Smooth muscle cell (in vitro differentiated cells): ENCODE measurements at regions not wholly inside any gene's neighbourhood (a gene's known extent, or its start where the extent isn't known, plus 50 kb on each side); places are given as distances from the start of the nearest gene placed in this dataset.
A peak's percentile ranks its signal among the peaks of the same experiment; 100 is the strongest.

ENCODE experiments used
- DNase-seq: peaks from one replicate; lab custom pipeline; 2025; ENCODE audit not compliant: unreplicated experiment; lab: John Stamatoyannopoulos, UW
- H2AFZ ChIP-seq: fragments of 200-600 bp; sonication (generic); 2 replicates; pipeline ENCODE4 v1.6.0; 2016; ENCODE audit warnings: antibody characterized with exemption, low read depth, mild to moderate bottlenecking
- H3F3A ChIP-seq: fragments of 200-600 bp; sonication (generic); 2 replicates; pipeline ENCODE4 v1.6.0; 2017; ENCODE audit warnings: antibody characterized with exemption, low read depth
- H3K27ac ChIP-seq: fragments of 200-600 bp; sonication (generic); 2 replicates; pipeline ENCODE4 v1.5.1; 2016; ENCODE audit warnings: low read depth, mild to moderate bottlenecking
- H3K27me3 ChIP-seq: fragments of 200-600 bp; sonication (generic); 2 replicates; pipeline ENCODE4 v1.6.1; 2016; ENCODE audit warnings: low read depth, mild to moderate bottlenecking
- H3K36me3 ChIP-seq: fragments of 200-600 bp; sonication (generic); 2 replicates; pipeline ENCODE4 v1.5.1; 2016; ENCODE audit warnings: low read depth
- H3K4me1 ChIP-seq: fragments of 200-600 bp; sonication (generic); 2 replicates; pipeline ENCODE4 v1.5.1; 2016; ENCODE audit warnings: low read depth
- H3K4me2 ChIP-seq: fragments of 200-600 bp; sonication (generic); 2 replicates; pipeline ENCODE4 v1.6.0; 2016; ENCODE audit warnings: mild to moderate bottlenecking
- H3K4me3 ChIP-seq: fragments of 200-600 bp; sonication (generic); 2 replicates; pipeline ENCODE4 v1.5.1; 2016; ENCODE audit warnings: mild to moderate bottlenecking
- H3K79me2 ChIP-seq: fragments of 200-600 bp; sonication (generic); 2 replicates; pipeline ENCODE4 v1.6.0; 2016; ENCODE audit warnings: low read depth, mild to moderate bottlenecking
- H3K9ac ChIP-seq: fragments of 200-600 bp; sonication (generic); 2 replicates; pipeline ENCODE4 v1.6.0; 2016; ENCODE audit warnings: low read depth
- H3K9me3 ChIP-seq: fragments of 200-600 bp; sonication (generic); replicated peaks from 2 replicates; pipeline ENCODE4 v1.5.1; 2016; ENCODE audit warnings: low read depth
- H4K20me1 ChIP-seq: fragments of 200-600 bp; sonication (generic); 2 replicates; pipeline ENCODE4 v1.6.0; 2016; ENCODE audit warnings: low read depth
- WGBS: methylation state at CpG from one replicate; pipeline ENCODE4 v1.1.7; 2016; ENCODE audit warnings: low lambda C conversion rate; 5-methylcytosine and 5-hydroxymethylcytosine counted together
- TF ChIP-seq, protein P1 (sequence below): fragments of 200-600 bp; sonication (generic); IDR thresholded peaks from 2 replicates; pipeline ENCODE4 v1.5.1; 2017; ENCODE audit warnings: borderline replicate concordance, mild to moderate bottlenecking, antibody characterized with exemption; ENCODE audit not compliant: insufficient read depth, poor library complexity, severe bottlenecking

DNA sequence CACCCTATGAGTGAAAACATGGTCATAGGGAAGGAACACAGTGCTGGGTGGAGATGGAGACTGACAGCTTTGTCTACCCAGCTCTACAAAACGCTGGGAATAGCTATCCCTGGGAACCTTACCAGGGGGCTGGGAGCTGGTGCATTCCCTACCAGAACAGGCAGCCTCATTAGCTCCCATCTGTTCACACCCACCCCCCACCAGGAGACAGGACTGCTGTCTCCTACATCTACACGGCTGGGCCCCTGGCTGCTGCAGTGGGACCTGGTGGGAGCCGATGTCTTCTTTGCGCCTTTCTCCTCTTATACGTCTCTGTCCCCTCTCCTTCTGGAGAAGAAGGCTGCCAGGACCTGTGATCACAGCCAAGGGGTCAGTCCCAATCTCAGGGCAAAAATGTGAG lies 90.8 kb downstream of the UQCRFS1 start:
- TF ChIP-seq, protein P1, sequence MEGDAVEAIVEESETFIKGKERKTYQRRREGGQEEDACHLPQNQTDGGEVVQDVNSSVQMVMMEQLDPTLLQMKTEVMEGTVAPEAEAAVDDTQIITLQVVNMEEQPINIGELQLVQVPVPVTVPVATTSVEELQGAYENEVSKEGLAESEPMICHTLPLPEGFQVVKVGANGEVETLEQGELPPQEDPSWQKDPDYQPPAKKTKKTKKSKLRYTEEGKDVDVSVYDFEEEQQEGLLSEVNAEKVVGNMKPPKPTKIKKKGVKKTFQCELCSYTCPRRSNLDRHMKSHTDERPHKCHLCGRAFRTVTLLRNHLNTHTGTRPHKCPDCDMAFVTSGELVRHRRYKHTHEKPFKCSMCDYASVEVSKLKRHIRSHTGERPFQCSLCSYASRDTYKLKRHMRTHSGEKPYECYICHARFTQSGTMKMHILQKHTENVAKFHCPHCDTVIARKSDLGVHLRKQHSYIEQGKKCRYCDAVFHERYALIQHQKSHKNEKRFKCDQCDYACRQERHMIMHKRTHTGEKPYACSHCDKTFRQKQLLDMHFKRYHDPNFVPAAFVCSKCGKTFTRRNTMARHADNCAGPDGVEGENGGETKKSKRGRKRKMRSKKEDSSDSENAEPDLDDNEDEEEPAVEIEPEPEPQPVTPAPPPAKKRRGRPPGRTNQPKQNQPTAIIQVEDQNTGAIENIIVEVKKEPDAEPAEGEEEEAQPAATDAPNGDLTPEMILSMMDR: no peak
- DNase-seq: no peak
- Histone ChIP-seq H3K4me3 (no peak overlapping the region), H2AFZ (no peak overlapping the region), H3K79me2 (no peaks in the 10 kb centered on the region), H3K9ac (no peak overlapping the region), H3F3A (no peaks in the 10 kb centered on the region), H3K9me3 (no peaks in the 10 kb centered on the region), H3K36me3 (no peaks in the 10 kb centered on the region), H3K27me3 (no peaks in the 10 kb centered on the region), H3K4me2 (no peak overlapping the region), H3K27ac (no peak overlapping the region), H3K4me1 (no peaks in the 10 kb centered on the region), H4K20me1 (no peaks in the 10 kb centered on the region)
- 87% methylated on average over 5 of the region's 5 CpGs for WGBS

- no peaks in the 10 kb centered on the region for H3F3A ChIP-seq
- H2AFZ ChIP-seq: no peak overlapping the region
- H3K79me2 ChIP-seq: no peaks in the 10 kb centered on the region
- 32% methylated on average over 3 of the region's 3 CpGs for WGBS
- H3K27ac ChIP-seq: no peak overlapping the region
- TF ChIP-seq, protein P1: peak; percentile 29
- no peaks in the 10 kb centered on the region for H3K27me3 ChIP-seq
- H4K20me1 ChIP-seq: no peaks in the 10 kb centered on the region
- no peaks in the 10 kb centered on the region for H3K9me3 ChIP-seq
- no peak overlapping the region for H3K4me2 ChIP-seq
- no peak overlapping the region for H3K9ac ChIP-seq
- H3K36me3 ChIP-seq: no peaks in the 10 kb centered on the region
- DNase-seq: no peak
- no peaks in the 10 kb centered on the region for H3K4me1 ChIP-seq
- H3K4me3 ChIP-seq: no peak overlapping the region
Observed at GRCh38 chr19:29121684-29122083, 91.3 kb downstream of the UQCRFS1 start.

- WGBS: 81% methylated on average over 6 of the region's 6 CpGs
- H3F3A ChIP-seq: no peaks in the 10 kb centered on the region
- H3K79me2 ChIP-seq: no peaks in the 10 kb centered on the region
- no peaks in the 10 kb centered on the region for H3K4me1 ChIP-seq
- TF ChIP-seq, protein P1: no peak
- H3K9ac ChIP-seq: no peak overlapping the region
- no peaks in the 10 kb centered on the region for H3K9me3 ChIP-seq
- H3K4me2 ChIP-seq: no peak overlapping the region
- H3K4me3 ChIP-seq: no peak overlapping the region
- H3K27ac ChIP-seq: no peak overlapping the region
- H4K20me1 ChIP-seq: no peaks in the 10 kb centered on the region
- DNase-seq: no peak
- no peaks in the 10 kb centered on the region for H3K36me3 ChIP-seq
- H3K27me3 ChIP-seq: no peaks in the 10 kb centered on the region
- H2AFZ ChIP-seq: no peak overlapping the region
Observed at GRCh38 chr19:29120466-29120865, 92.5 kb downstream of the UQCRFS1 start.

DNA sequence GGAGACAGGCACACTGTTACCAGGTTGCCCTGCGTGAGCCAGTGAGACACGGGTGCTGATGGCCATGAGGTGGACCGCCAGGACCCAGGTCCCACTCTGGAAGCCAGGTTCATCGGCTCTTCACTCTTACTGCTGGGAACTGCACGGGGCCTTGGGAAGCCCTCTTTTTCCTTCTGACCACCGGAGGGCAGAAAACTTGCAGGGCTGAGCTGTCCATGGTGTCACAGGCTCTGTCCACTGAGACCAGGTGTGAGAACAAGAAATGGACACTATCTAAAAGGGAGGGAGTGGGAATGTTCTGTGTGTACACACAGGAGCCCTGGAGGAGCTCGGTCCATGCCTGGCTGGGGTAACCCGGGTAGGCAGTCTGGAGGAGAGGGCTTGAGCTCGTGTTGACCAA lies 93.4 kb downstream of the UQCRFS1 start:
- H3K36me3 ChIP-seq: no peaks in the 10 kb centered on the region
- WGBS: 65% methylated on average over 9 of the region's 9 CpGs
- DNase-seq: no peak

More for the DNA sequence above, 93.4 kb downstream of the UQCRFS1 start:
- TF ChIP-seq, protein P1: peak; percentile 26
- no peak overlapping the region for H3K4me3 ChIP-seq
- H3K4me2 ChIP-seq: no peak overlapping the region
- H2AFZ ChIP-seq: no peak overlapping the region
- H4K20me1 ChIP-seq: no peaks in the 10 kb centered on the region
- no peaks in the 10 kb centered on the region for H3K9me3 ChIP-seq
- H3K79me2 ChIP-seq: no peaks in the 10 kb centered on the region
- H3K9ac ChIP-seq: no peak overlapping the region
- H3F3A ChIP-seq: no peaks in the 10 kb centered on the region
- no peak overlapping the region for H3K27ac ChIP-seq
- H3K4me1 ChIP-seq: no peaks in the 10 kb centered on the region
- no peaks in the 10 kb centered on the region for H3K27me3 ChIP-seq
